Breast epithelium (tissue), 3 donors: ENCODE measurements at regions not wholly inside any gene's neighbourhood (a gene's known extent, or its start where the extent isn't known, plus 50 kb on each side); places are given as distances from the start of the nearest gene placed in this dataset.

ENCODE experiments used
- POLR2A ChIP-seq: fragments of 450-650 bp; IDR thresholded peaks from one replicate; pipeline ENCODE4 v1.6.1; 2016; ENCODE audit warnings: antibody characterized with exemption, mild to moderate bottlenecking, moderate library complexity
- TF ChIP-seq, protein P1 (sequence below), 3 donors: fragments of 450-650 bp; IDR thresholded peaks; one replicate each; pipeline ENCODE4 v1.5.1; 2016 to 2017; ENCODE audit warnings: antibody characterized with exemption in 3 of 3, mild to moderate bottlenecking in 3 of 3, moderate library complexity in 3 of 3

DNA sequence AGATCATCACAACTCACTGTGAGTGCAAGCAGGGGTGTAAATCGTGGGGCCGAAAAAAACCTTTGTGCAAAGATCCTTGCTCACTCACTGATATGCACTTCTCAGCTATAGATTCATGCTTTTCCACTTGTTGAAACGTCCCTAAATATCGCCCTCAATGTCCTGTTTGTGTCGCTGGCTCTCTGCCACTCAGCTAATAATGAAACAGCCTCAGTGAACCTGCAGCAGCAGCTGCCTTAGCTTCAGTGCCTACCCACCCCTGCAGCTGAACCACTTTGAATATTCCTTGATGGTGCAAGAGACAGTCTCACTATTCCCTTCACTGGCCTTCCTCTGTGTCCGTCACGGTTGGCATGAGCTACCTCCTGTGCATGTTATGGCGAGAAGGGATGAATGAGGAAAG lies 128.9 kb upstream of the NAA20 start:
- TF ChIP-seq, protein P1, sequence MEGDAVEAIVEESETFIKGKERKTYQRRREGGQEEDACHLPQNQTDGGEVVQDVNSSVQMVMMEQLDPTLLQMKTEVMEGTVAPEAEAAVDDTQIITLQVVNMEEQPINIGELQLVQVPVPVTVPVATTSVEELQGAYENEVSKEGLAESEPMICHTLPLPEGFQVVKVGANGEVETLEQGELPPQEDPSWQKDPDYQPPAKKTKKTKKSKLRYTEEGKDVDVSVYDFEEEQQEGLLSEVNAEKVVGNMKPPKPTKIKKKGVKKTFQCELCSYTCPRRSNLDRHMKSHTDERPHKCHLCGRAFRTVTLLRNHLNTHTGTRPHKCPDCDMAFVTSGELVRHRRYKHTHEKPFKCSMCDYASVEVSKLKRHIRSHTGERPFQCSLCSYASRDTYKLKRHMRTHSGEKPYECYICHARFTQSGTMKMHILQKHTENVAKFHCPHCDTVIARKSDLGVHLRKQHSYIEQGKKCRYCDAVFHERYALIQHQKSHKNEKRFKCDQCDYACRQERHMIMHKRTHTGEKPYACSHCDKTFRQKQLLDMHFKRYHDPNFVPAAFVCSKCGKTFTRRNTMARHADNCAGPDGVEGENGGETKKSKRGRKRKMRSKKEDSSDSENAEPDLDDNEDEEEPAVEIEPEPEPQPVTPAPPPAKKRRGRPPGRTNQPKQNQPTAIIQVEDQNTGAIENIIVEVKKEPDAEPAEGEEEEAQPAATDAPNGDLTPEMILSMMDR (IDR thresholded peaks at IDR 0.05): no peak
- TF ChIP-seq POLR2A: no peak
